WTC11 (cell line): ENCODE measurements at regions not wholly inside any gene's neighbourhood (a gene's known extent, or its start where the extent isn't known, plus 50 kb on each side); places are given as distances from the start of the nearest gene placed in this dataset.

Experiments
- ATAC-seq: fragments of 200-7000 bp; cut with Tn5 transposase; 2 replicates; pipeline ENCODE4 v1.10.0; 2021; ENCODE audit warnings: mild to moderate bottlenecking, moderate library complexity
- CTCF ChIA-PET: fragments of 300-600 bp; sonication (Branson Sonifier 250); formaldehyde crosslinking; loops from one replicate; lab custom pipeline; 2021; ENCODE audit warnings: antibody characterized with exemption; lab: Charles Lee
- POLR2A ChIA-PET: fragments of 350-600 bp; sonication (Branson Sonifier 250); formaldehyde crosslinking; loops from one replicate; lab custom pipeline; 2021; ENCODE audit warnings: antibody characterized with exemption; lab: Charles Lee
- DNase-seq: peaks from one replicate; pipeline ENCODE4 v3.0.0; 2021; ENCODE audit warnings: low spot score
- H3K27ac Mint-ChIP-seq: 2 replicates; pipeline ENCODE4 v1.8.0; 2021; ENCODE audit warnings: mixed read lengths
- H3K27me3 Mint-ChIP-seq: 2 replicates; pipeline ENCODE4 v1.8.0; 2021; ENCODE audit warnings: low read depth, mild to moderate bottlenecking, moderate library complexity, mixed read lengths
- H3K36me3 Mint-ChIP-seq: 2 replicates; pipeline ENCODE4 v1.8.0; 2021; ENCODE audit warnings: mixed read lengths
- H3K4me1 Mint-ChIP-seq: 2 replicates; pipeline ENCODE4 v1.8.0; 2022; ENCODE audit warnings: mixed read lengths
- H3K4me3 Mint-ChIP-seq: 2 replicates; pipeline ENCODE4 v1.8.0; 2021; ENCODE audit warnings: mild to moderate bottlenecking, moderate library complexity, mixed read lengths
- H3K9me3 Mint-ChIP-seq: 2 replicates; pipeline ENCODE4 v1.8.0; 2021; ENCODE audit warnings: mixed read lengths
- ATF1 ChIP-seq: sonication (generic); formaldehyde crosslinking; IDR thresholded peaks from 2 replicates; pipeline ENCODE4 v1.8.1; 2023; ENCODE audit warnings: mild to moderate bottlenecking, moderate library complexity, missing genetic modification reagents
- ATF2 ChIP-seq: sonication (generic); formaldehyde crosslinking; IDR thresholded peaks from 2 replicates; pipeline ENCODE4 v1.8.1; 2022; ENCODE audit warnings: low read depth, missing genetic modification reagents, borderline replicate concordance
- CREB1 ChIP-seq: sonication (generic); formaldehyde crosslinking; IDR thresholded peaks from 2 replicates; pipeline ENCODE4 v1.8.0; 2023; ENCODE audit warnings: mild to moderate bottlenecking, missing genetic modification reagents
- ETV6 ChIP-seq: sonication (generic); formaldehyde crosslinking; IDR thresholded peaks from 2 replicates; pipeline ENCODE4 v1.8.1; 2022; ENCODE audit warnings: mild to moderate bottlenecking, missing genetic modification reagents
- FOXJ3 ChIP-seq: sonication (generic); formaldehyde crosslinking; IDR thresholded peaks from 2 replicates; pipeline ENCODE4 v1.9.0; 2021; ENCODE audit warnings: missing genetic modification reagents, mild to moderate bottlenecking, borderline replicate concordance
- FOXK1 ChIP-seq: sonication (generic); formaldehyde crosslinking; IDR thresholded peaks from 2 replicates; pipeline ENCODE4 v1.8.0; 2022; ENCODE audit warnings: mild to moderate bottlenecking, moderate library complexity, missing genetic modification reagents
- GABPB1 ChIP-seq: sonication (generic); formaldehyde crosslinking; IDR thresholded peaks from 2 replicates; pipeline ENCODE4 v1.8.1; 2023; ENCODE audit warnings: mild to moderate bottlenecking, missing genetic modification reagents
- HMGXB4 ChIP-seq: sonication (generic); formaldehyde crosslinking; IDR thresholded peaks from 2 replicates; pipeline ENCODE4 v1.8.1; 2023; ENCODE audit warnings: mild to moderate bottlenecking, moderate library complexity, missing genetic modification reagents
- KAT7 ChIP-seq: sonication (generic); formaldehyde crosslinking; IDR thresholded peaks from 2 replicates; pipeline ENCODE4 v1.8.1; 2023; ENCODE audit warnings: missing genetic modification reagents, mild to moderate bottlenecking, borderline replicate concordance
- MLX ChIP-seq: sonication (generic); formaldehyde crosslinking; IDR thresholded peaks from 2 replicates; pipeline ENCODE4 v1.8.1; 2023; ENCODE audit warnings: mild to moderate bottlenecking, missing genetic modification reagents, moderate library complexity
- NR2C2 ChIP-seq: sonication (generic); formaldehyde crosslinking; IDR thresholded peaks from 2 replicates; pipeline ENCODE4 v1.8.0; 2022; ENCODE audit warnings: mild to moderate bottlenecking, missing genetic modification reagents
- NR3C1 ChIP-seq: sonication (generic); formaldehyde crosslinking; conservative IDR thresholded peaks from 2 replicates; pipeline ENCODE4 v1.8.1; 2023; ENCODE audit warnings: low read depth, mild to moderate bottlenecking, missing genetic modification reagents
- STAT6 ChIP-seq: sonication (generic); formaldehyde crosslinking; conservative IDR thresholded peaks from 2 replicates; pipeline ENCODE4 v1.8.1; 2023; ENCODE audit warnings: mild to moderate bottlenecking, low read depth, missing genetic modification reagents, moderate library complexity
- ZBTB21 ChIP-seq: sonication (generic); formaldehyde crosslinking; IDR thresholded peaks from 2 replicates; pipeline ENCODE4 v1.8.1; 2023; ENCODE audit warnings: mild to moderate bottlenecking, missing genetic modification reagents, borderline replicate concordance
- ZNF138 ChIP-seq: sonication (generic); formaldehyde crosslinking; conservative IDR thresholded peaks from 2 replicates; pipeline ENCODE4 v1.8.1; 2022; ENCODE audit warnings: mild to moderate bottlenecking, moderate library complexity, missing genetic modification reagents
- ZNF263 ChIP-seq: sonication (generic); formaldehyde crosslinking; IDR thresholded peaks from 2 replicates; pipeline ENCODE4 v1.8.1; 2022; ENCODE audit warnings: low read depth, mild to moderate bottlenecking, moderate library complexity, missing genetic modification reagents
- ZNF671 ChIP-seq: fragments of 250-450 bp; sonication (Bioruptor Pico); IDR thresholded peaks from 2 replicates; pipeline ENCODE4 v1.8.0; 2021; ENCODE audit warnings: mild to moderate bottlenecking
- TF ChIP-seq, protein P1 (sequence below): sonication (generic); formaldehyde crosslinking; IDR thresholded peaks from 2 replicates; pipeline ENCODE4 v1.8.1; 2023; ENCODE audit warnings: mild to moderate bottlenecking, missing genetic modification reagents
- TF ChIP-seq, protein P2 (sequence below): sonication (generic); formaldehyde crosslinking; IDR thresholded peaks from 2 replicates; pipeline ENCODE4 v1.8.0; 2022; ENCODE audit warnings: missing genetic modification reagents
- TF ChIP-seq, protein P3 (sequence below): fragments of 250-450 bp; sonication (Bioruptor Pico); IDR thresholded peaks from 2 replicates; pipeline ENCODE4 v1.9.0; 2021; ENCODE audit warnings: moderate library complexity, mild to moderate bottlenecking, inconsistent platforms, borderline replicate concordance

DNA sequence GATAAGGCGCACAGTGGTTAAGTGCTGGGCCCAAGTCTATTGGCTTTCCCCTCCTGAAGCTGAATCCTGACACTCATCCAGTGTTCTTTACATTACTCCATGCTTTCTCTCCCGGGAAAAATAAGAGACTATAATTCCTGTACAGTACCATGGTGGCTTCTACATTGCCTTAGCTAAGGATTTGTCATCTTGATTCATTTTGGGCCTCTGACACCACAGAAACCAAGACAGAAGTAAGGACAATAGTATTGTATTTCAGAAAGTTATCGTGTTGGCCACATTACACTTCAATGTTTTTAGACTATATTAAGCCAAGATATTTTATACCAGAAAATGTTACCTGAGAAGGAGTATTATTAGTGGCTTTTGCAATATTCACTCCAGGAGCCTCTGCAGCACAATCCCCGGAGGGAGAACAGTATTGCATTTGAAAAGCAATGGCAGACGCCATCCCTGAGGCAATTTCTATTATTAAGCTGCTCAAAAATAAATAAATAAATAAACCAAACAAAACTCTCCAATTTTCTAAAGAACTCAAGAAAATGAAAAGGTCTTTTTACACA lies 267.9 kb downstream of the ENC1 start (continued):
- TF ChIP-seq STAT6 (CRISPR knock-in tag) (no peak), CREB1 (no peak), NR3C1 (no peak), ZBTB21 (CRISPR knock-in tag) (no peak), ETV6 (CRISPR knock-in tag) (no peak), FOXK1 (CRISPR knock-in tag) (no peak), GABPB1 (CRISPR knock-in tag) (no peak), ZNF263 (CRISPR knock-in tag) (no peak), NR2C2 (CRISPR knock-in tag) (no peak), KAT7 (CRISPR knock-in tag) (no peak)
- TF ChIP-seq, protein P1, sequence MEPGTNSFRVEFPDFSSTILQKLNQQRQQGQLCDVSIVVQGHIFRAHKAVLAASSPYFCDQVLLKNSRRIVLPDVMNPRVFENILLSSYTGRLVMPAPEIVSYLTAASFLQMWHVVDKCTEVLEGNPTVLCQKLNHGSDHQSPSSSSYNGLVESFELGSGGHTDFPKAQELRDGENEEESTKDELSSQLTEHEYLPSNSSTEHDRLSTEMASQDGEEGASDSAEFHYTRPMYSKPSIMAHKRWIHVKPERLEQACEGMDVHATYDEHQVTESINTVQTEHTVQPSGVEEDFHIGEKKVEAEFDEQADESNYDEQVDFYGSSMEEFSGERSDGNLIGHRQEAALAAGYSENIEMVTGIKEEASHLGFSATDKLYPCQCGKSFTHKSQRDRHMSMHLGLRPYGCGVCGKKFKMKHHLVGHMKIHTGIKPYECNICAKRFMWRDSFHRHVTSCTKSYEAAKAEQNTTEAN (CRISPR knock-in tag): no peak

GRCh38 chr5:74372051-74372450 lies 268.5 kb downstream of the ENC1 start:
- Mint-ChIP-seq H3K9me3 (no peaks in the 10 kb centered on the region), H3K36me3 (no peaks in the 10 kb centered on the region), H3K27ac (no peak overlapping the region), H3K4me1 (peaks cover 17% of the 10 kb centered on the region), H3K27me3 (no peaks in the 10 kb centered on the region), H3K4me3 (no peak overlapping the region)
- no peak for DNase-seq
- no peak for TF ChIP-seq MLX (CRISPR knock-in tag)
- no peak for TF ChIP-seq ZNF138 (CRISPR knock-in tag)
- TF ChIP-seq, protein P1 (CRISPR knock-in tag): no peak
- TF ChIP-seq, protein P2, sequence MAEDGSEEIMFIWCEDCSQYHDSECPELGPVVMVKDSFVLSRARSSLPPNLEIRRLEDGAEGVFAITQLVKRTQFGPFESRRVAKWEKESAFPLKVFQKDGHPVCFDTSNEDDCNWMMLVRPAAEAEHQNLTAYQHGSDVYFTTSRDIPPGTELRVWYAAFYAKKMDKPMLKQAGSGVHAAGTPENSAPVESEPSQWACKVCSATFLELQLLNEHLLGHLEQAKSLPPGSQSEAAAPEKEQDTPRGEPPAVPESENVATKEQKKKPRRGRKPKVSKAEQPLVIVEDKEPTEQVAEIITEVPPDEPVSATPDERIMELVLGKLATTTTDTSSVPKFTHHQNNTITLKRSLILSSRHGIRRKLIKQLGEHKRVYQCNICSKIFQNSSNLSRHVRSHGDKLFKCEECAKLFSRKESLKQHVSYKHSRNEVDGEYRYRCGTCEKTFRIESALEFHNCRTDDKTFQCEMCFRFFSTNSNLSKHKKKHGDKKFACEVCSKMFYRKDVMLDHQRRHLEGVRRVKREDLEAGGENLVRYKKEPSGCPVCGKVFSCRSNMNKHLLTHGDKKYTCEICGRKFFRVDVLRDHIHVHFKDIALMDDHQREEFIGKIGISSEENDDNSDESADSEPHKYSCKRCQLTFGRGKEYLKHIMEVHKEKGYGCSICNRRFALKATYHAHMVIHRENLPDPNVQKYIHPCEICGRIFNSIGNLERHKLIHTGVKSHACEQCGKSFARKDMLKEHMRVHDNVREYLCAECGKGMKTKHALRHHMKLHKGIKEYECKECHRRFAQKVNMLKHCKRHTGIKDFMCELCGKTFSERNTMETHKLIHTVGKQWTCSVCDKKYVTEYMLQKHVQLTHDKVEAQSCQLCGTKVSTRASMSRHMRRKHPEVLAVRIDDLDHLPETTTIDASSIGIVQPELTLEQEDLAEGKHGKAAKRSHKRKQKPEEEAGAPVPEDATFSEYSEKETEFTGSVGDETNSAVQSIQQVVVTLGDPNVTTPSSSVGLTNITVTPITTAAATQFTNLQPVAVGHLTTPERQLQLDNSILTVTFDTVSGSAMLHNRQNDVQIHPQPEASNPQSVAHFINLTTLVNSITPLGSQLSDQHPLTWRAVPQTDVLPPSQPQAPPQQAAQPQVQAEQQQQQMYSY (CRISPR knock-in tag): no peak
- no peak for ATAC-seq
- CTCF ChIA-PET: no interaction called here
- POLR2A ChIA-PET: no interaction called here

- H3K36me3 Mint-ChIP-seq: no peaks in the 10 kb centered on the region
- ChIA-PET POLR2A (no interaction called here), CTCF (no interaction called here)
- no peak overlapping the region for H3K27ac Mint-ChIP-seq
- ATAC-seq: no peak
- H3K27me3 Mint-ChIP-seq: no peaks in the 10 kb centered on the region
- H3K4me1 Mint-ChIP-seq: peaks cover 19% of the 10 kb centered on the region
- H3K9me3 Mint-ChIP-seq: peaks cover under 1% of the 10 kb centered on the region; the same call in 1 of the 2 replicates
- no peak for DNase-seq
- H3K4me3 Mint-ChIP-seq: no peak overlapping the region
- TF ChIP-seq HMGXB4 (CRISPR knock-in tag) (no peak), ATF2 (no peak), ATF1 (no peak), ZNF671 (CRISPR knock-in tag) (no peak), FOXJ3 (CRISPR knock-in tag) (no peak), CREB1 (no peak)
- TF ChIP-seq, protein P3, sequence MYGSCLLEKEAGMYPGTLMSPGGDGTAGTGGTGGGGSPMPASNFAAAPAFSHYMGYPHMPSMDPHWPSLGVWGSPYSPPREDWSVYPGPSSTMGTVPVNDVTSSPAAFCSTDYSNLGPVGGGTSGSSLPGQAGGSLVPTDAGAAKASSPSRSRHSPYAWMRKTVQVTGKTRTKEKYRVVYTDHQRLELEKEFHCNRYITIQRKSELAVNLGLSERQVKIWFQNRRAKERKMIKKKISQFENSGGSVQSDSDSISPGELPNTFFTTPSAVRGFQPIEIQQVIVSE (CRISPR knock-in tag): no peak
Observed at GRCh38 chr5:74371621-74372020, 268.9 kb downstream of the ENC1 start.
